HCT116 (cell line): ENCODE measurements at regions not wholly inside any gene's neighbourhood (a gene's known extent, or its start where the extent isn't known, plus 50 kb on each side); places are given as distances from the start of the nearest gene placed in this dataset.

Experiments used
- ATAC-seq: fragments of 200-7000 bp; cut with Tn5 transposase; 2 replicates; pipeline ENCODE4 v1.9.1; 2020; ENCODE audit warnings: mild to moderate bottlenecking, moderate library complexity
- BruUV-seq: library from RNA; stranded (reverse); fragments of 400-500 nt; replicated peaks from 2 replicates; lab custom pipeline; 2021; lab: Mats Ljungman, UMichigan
- CTCF ChIA-PET: fragments of 300-600 bp; sonication (Branson Sonifier 250); formaldehyde crosslinking; loops from one replicate; lab custom pipeline; 2021; ENCODE audit warnings: antibody characterized with exemption; lab: Charles Lee
- POLR2A ChIA-PET: fragments of 300-600, 350-600 bp; sonication (Branson Sonifier 250); formaldehyde crosslinking; loops from one replicate; lab custom pipeline; 2021; ENCODE audit warnings: antibody characterized with exemption; lab: Charles Lee
- RAD21 ChIA-PET, 2 experiments: fragments of 300-600 bp; sonication (Branson Sonifier 250); formaldehyde crosslinking; loops; one replicate each; lab custom pipeline; 2023; ENCODE audit warnings: low total read pairs in 2 of 2; ENCODE audit not compliant: uncharacterized antibody in 2 of 2, unreplicated experiment in 2 of 2, low non-redundant PET in 1 of 2; lab: Charles Lee
- DNase-seq: peaks from one replicate; pipeline ENCODE4 v3.0.0-alpha.2; 2010; ENCODE audit warnings: low read depth, low spot score
- H2AFZ ChIP-seq: fragments of 200-600 bp; shearing (Covaris generic), sonication (generic); 2 replicates; pipeline ENCODE4 v1.6.1; 2017; ENCODE audit warnings: low read depth, mixed run types, mixed read lengths, antibody characterized with exemption, low read length; ENCODE audit not compliant: poor library complexity, severe bottlenecking
- H3K27ac ChIP-seq: 2 replicates; pipeline ENCODE4 v1.5.1; 2012; ENCODE audit warnings: low read depth, low read length
- H3K27me3 ChIP-seq: fragments of 200-600 bp; sonication (generic); 2 replicates; pipeline ENCODE4 v1.6.1; 2016; ENCODE audit warnings: mixed run types, low read length, mixed read lengths; ENCODE audit not compliant: insufficient read depth
- H3K36me3 ChIP-seq, 2 experiments: fragments of 200-500 bp in 1 of 2; fragments of 200-600 bp in 1 of 2; sonication (Bioruptor generic) in 1 of 2; sonication (generic) in 1 of 2; 2 replicates each; pipeline versions ENCODE4 v1.5.1 to v1.6.1; 2014 to 2016; ENCODE audit warnings: low read length in 2 of 2, inconsistent platforms in 1 of 2, mixed read lengths in 1 of 2, mixed run types in 1 of 2; ENCODE audit not compliant: insufficient read depth in 2 of 2, control insufficient read depth in 1 of 2
- H3K4me1 ChIP-seq, 2 experiments: fragments of 200-600 bp in 1 of 2; sonication (generic) in 1 of 2; 2 replicates each; pipeline versions ENCODE4 v1.5.1 to v1.6.1; 2012 to 2017; ENCODE audit warnings: low read length in 2 of 2, inconsistent platforms in 1 of 2, mild to moderate bottlenecking in 1 of 2, mixed read lengths in 1 of 2, mixed run types in 1 of 2, moderate library complexity in 1 of 2; ENCODE audit not compliant: insufficient read depth in 2 of 2, control insufficient read depth in 1 of 2
- H3K4me2 ChIP-seq: fragments of 200-600 bp; sonication (generic); 2 replicates; pipeline ENCODE4 v1.6.1; 2017; ENCODE audit warnings: mixed run types, low read length, mixed read lengths
- H3K4me3 ChIP-seq, 2 experiments: fragments of 200-600 bp in 1 of 2; sonication (generic) in 1 of 2; replicated peaks in 1 of 2; 2 replicates each; pipeline ENCODE4 v1.5.1; 2011 to 2016; ENCODE audit warnings: low read length in 2 of 2, control low read depth in 1 of 2, low read depth in 1 of 2, mild to moderate bottlenecking in 1 of 2, mixed read lengths in 1 of 2, mixed run types in 1 of 2
- H3K79me2 ChIP-seq: fragments of 200-600 bp; sonication (generic); 2 replicates; pipeline ENCODE4 v1.6.1; 2017; ENCODE audit warnings: mild to moderate bottlenecking, mixed run types, low read length, moderate library complexity, mixed read lengths; ENCODE audit not compliant: insufficient read depth
- H3K9ac ChIP-seq: fragments of 200-600 bp; sonication (generic); 2 replicates; pipeline ENCODE4 v1.6.1; 2016; ENCODE audit warnings: low read length, mixed read lengths
- H3K9me2 ChIP-seq: fragments of 200-600 bp; sonication (generic), shearing (Covaris generic); 2 replicates; pipeline ENCODE4 v1.6.1; 2017; ENCODE audit warnings: mixed run types, mild to moderate bottlenecking, moderate library complexity; ENCODE audit not compliant: insufficient read depth
- H3K9me3 ChIP-seq, 2 experiments: fragments of 200-500 bp in 1 of 2; fragments of 200-600 bp in 1 of 2; sonication (Bioruptor generic) in 1 of 2; sonication (generic) in 1 of 2; 2 replicates each; pipeline ENCODE4 v1.6.1; 2014 to 2017; ENCODE audit warnings: low read length in 2 of 2, mixed read lengths in 2 of 2, inconsistent platforms in 1 of 2, low read depth in 1 of 2, mild to moderate bottlenecking in 1 of 2, mixed run types in 1 of 2, moderate library complexity in 1 of 2; ENCODE audit not compliant: control insufficient read depth in 1 of 2, insufficient read depth in 1 of 2
- H4K20me1 ChIP-seq: fragments of 200-600 bp; sonication (generic), shearing (Covaris generic); 2 replicates; pipeline ENCODE4 v1.6.1; 2017; ENCODE audit warnings: mixed run types, mild to moderate bottlenecking, moderate library complexity; ENCODE audit not compliant: insufficient read depth
- CTCF ChIP-seq, 3 experiments: fragments of 200-600 bp in 1 of 3; sonication (generic) in 1 of 3; IDR thresholded peaks in 2 of 3; conservative IDR thresholded peaks in 1 of 3; 2 replicates each; pipeline ENCODE4 v1.5.1; 2012 to 2017; ENCODE audit warnings: low read depth in 2 of 3, low read length in 2 of 3, antibody characterized with exemption in 1 of 3, borderline replicate concordance in 1 of 3, control low read depth in 1 of 3, mild to moderate bottlenecking in 1 of 3, mixed read lengths in 1 of 3, mixed run types in 1 of 3, moderate library complexity in 1 of 3; ENCODE audit not compliant: insufficient read depth in 1 of 3
- ELF1 ChIP-seq: IDR thresholded peaks from 2 replicates; pipeline ENCODE4 v1.6.1; 2012; ENCODE audit warnings: low read depth, borderline replicate concordance
- SP1 ChIP-seq: IDR thresholded peaks from 2 replicates; pipeline ENCODE4 v1.6.1; 2012; ENCODE audit warnings: low read depth
- TCF7L2 ChIP-seq: IDR thresholded peaks from 2 replicates; pipeline ENCODE4 v1.7.0; 2011; ENCODE audit warnings: borderline replicate concordance, inconsistent platforms; ENCODE audit not compliant: insufficient read depth, insufficient read length; ENCODE audit errors: extremely low read depth
- YY1 ChIP-seq: IDR thresholded peaks from 2 replicates; pipeline ENCODE4 v1.6.1; 2011; ENCODE audit warnings: low read length, low read depth, moderate library complexity, mild to moderate bottlenecking; ENCODE audit not compliant: insufficient replicate concordance; ENCODE audit errors: extremely low read depth
- ZNF274 ChIP-seq: fragments of 200-500 bp; sonication (Bioruptor generic); IDR thresholded peaks from 2 replicates; pipeline ENCODE4 v1.6.1; 2014; ENCODE audit warnings: mild to moderate bottlenecking, low read depth, low read length, inconsistent platforms
- intact Hi-C: fragments of 100-400 bp; cut with micrococcal nuclease; formaldehyde crosslinking; loops from 2 replicates; pipeline ENCODE4 v1.10.0; 2022
- TF ChIP-seq, protein P1 (sequence below): IDR thresholded peaks from 2 replicates; pipeline ENCODE4 v1.6.1; 2012; ENCODE audit warnings: low read depth

GRCh38 chr5:27312291-27312893 lies 274.0 kb upstream of the CDH9 start:
- ATAC-seq: no peak
- no peak for TF ChIP-seq CTCF (IDR thresholded peaks at IDR 0.05 in 2 of 3, conservative IDR thresholded peaks at IDR 0.05 in 1 of 3; ENCODE audit: borderline replicate concordance in 1 of 3, insufficient read depth in 1 of 3, low read depth in 2 of 3, low read length in 2 of 3)
- TF ChIP-seq, all 23 proteins: peak for 0
- Histone ChIP-seq H3K4me3 (no peak overlapping the region), H3K9ac (no peak overlapping the region), H3K4me1 (no peaks in the 10 kb centered on the region), H3K79me2 (no peaks in the 10 kb centered on the region), H4K20me1 (no peaks in the 10 kb centered on the region), H3K9me2 (no peaks in the 10 kb centered on the region), H3K4me2 (no peak overlapping the region), H3K36me3 (no peaks in the 10 kb centered on the region), H3K27me3 (no peaks in the 10 kb centered on the region), H3K9me3 (peaks cover 4 to 22% of the 10 kb centered on the region in 2 experiments; a peak in 2 of 4 replicates), H2AFZ (no peak overlapping the region), H3K27ac (no peak overlapping the region)
- BruUV-seq: no TSS peak
- no peak for DNase-seq
- intact Hi-C loops: no loop called here
- ChIA-PET CTCF (no interaction called here), POLR2A (no interaction called here), RAD21 (no interaction called here)

GRCh38 chr5:27311544-27311943 lies 273.2 kb upstream of the CDH9 start:
- H3K9ac ChIP-seq: no peak overlapping the region
- H2AFZ ChIP-seq: no peak overlapping the region
- RAD21 ChIA-PET: no interaction called here
- peaks cover 4 to 21% of the 10 kb centered on the region in 2 experiments; a peak in 2 of 4 replicates for H3K9me3 ChIP-seq
- no peaks in the 10 kb centered on the region for H3K9me2 ChIP-seq
- no TSS peak for BruUV-seq
- CTCF ChIA-PET: no interaction called here
- no peak overlapping the region for H3K4me2 ChIP-seq
- TF ChIP-seq TCF7L2 (no peak), ZNF274 (no peak), YY1 (no peak), SP1 (no peak), ELF1 (no peak)
- TF ChIP-seq, protein P1, sequence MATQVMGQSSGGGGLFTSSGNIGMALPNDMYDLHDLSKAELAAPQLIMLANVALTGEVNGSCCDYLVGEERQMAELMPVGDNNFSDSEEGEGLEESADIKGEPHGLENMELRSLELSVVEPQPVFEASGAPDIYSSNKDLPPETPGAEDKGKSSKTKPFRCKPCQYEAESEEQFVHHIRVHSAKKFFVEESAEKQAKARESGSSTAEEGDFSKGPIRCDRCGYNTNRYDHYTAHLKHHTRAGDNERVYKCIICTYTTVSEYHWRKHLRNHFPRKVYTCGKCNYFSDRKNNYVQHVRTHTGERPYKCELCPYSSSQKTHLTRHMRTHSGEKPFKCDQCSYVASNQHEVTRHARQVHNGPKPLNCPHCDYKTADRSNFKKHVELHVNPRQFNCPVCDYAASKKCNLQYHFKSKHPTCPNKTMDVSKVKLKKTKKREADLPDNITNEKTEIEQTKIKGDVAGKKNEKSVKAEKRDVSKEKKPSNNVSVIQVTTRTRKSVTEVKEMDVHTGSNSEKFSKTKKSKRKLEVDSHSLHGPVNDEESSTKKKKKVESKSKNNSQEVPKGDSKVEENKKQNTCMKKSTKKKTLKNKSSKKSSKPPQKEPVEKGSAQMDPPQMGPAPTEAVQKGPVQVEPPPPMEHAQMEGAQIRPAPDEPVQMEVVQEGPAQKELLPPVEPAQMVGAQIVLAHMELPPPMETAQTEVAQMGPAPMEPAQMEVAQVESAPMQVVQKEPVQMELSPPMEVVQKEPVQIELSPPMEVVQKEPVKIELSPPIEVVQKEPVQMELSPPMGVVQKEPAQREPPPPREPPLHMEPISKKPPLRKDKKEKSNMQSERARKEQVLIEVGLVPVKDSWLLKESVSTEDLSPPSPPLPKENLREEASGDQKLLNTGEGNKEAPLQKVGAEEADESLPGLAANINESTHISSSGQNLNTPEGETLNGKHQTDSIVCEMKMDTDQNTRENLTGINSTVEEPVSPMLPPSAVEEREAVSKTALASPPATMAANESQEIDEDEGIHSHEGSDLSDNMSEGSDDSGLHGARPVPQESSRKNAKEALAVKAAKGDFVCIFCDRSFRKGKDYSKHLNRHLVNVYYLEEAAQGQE: no peak
- DNase-seq (no peak), ATAC-seq (no peak)
- no peaks in the 10 kb centered on the region for H3K79me2 ChIP-seq
- intact Hi-C loops: no loop called here
- H3K36me3 ChIP-seq: no peaks in the 10 kb centered on the region
- no peaks in the 10 kb centered on the region for H3K4me1 ChIP-seq
- no peak overlapping the region for H3K4me3 ChIP-seq
- H3K27ac ChIP-seq: no peak overlapping the region
- no peaks in the 10 kb centered on the region for H4K20me1 ChIP-seq
- no peaks in the 10 kb centered on the region for H3K27me3 ChIP-seq
- POLR2A ChIA-PET: no interaction called here
